HUES48 (cell line): ENCODE measurements at regions not wholly inside any gene's neighbourhood (a gene's known extent, or its start where the extent isn't known, plus 50 kb on each side); places are given as distances from the start of the nearest gene placed in this dataset.

Source experiments
- H3K27ac ChIP-seq: one replicate; pipeline ENCODE4 v1.7.0; 2013; ENCODE audit warnings: low read depth, low read length, inconsistent platforms
- H3K27me3 ChIP-seq: 2 replicates; pipeline ENCODE4 v1.6.1; 2013; ENCODE audit warnings: mild to moderate bottlenecking, low read length; ENCODE audit not compliant: control insufficient read depth, insufficient read depth
- H3K36me3 ChIP-seq: 2 replicates; pipeline ENCODE4 v1.6.1; 2013; ENCODE audit warnings: low read length; ENCODE audit not compliant: control insufficient read depth, insufficient read depth
- H3K4me1 ChIP-seq: 2 replicates; pipeline ENCODE4 v1.6.1; 2013; ENCODE audit warnings: mild to moderate bottlenecking, low read length; ENCODE audit not compliant: control insufficient read depth, insufficient read depth
- H3K4me3 ChIP-seq: 2 replicates; pipeline ENCODE4 v1.5.1; 2013; ENCODE audit warnings: mild to moderate bottlenecking, low read depth, low read length
- H3K9ac ChIP-seq: 2 replicates; pipeline ENCODE4 v1.6.1; 2013; ENCODE audit warnings: mild to moderate bottlenecking, low read depth, low read length, moderate library complexity
- H3K9me3 ChIP-seq: 2 replicates; pipeline ENCODE4 v1.6.1; 2013; ENCODE audit warnings: low read length; ENCODE audit not compliant: control insufficient read depth, insufficient read depth

DNA sequence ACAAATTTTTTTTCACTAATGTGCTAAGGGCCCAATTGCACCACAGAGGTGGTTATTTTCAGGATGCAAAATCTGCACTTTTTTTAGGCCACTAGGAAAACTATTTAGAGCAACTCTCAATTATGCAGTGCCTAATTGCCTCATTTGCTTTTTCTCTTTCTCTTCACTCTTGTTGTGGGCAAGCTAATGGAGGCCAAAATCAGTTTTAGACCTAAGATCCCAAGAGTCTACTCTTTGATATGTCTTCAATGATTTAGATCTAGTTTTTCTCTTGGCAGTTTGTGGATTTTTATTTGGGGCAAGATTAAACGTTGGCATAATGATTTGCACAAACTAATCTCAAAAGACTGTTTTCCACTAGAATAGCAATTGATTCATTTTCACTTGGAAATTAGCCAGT lies 1996.9 kb downstream of the LRRC4C start:
- no peak overlapping the region for H3K9ac ChIP-seq
- H3K36me3 ChIP-seq, result no peaks in the 10 kb centered on the region
- no peaks in the 10 kb centered on the region for H3K27me3 ChIP-seq
- no peaks in the 10 kb centered on the region for H3K4me1 ChIP-seq
- H3K4me3 ChIP-seq, result no peak overlapping the region
- H3K9me3 ChIP-seq, result no peaks in the 10 kb centered on the region
- no peak overlapping the region for H3K27ac ChIP-seq

DNA sequence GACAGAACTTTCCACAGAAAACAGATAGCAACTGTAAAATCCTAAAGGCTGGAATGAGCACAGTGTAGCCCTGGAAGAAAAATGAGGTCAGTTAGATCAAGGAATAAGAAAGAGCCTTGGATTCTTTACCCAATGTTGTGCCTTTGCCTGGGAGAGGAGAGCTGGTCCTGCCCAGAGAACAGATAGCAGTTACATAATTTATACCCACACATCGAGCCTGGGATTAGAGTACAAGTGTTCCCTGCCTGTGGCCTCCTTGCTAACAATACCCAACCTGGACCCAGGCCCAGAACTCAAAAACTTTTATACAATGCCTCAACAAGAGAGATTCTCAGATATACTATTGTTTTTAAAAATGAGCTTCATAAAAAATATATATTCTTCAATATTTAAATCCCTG lies 1998.4 kb downstream of the LRRC4C start:
- H3K4me1 ChIP-seq, result no peaks in the 10 kb centered on the region
- no peak overlapping the region for H3K4me3 ChIP-seq
- no peaks in the 10 kb centered on the region for H3K27me3 ChIP-seq
- no peak overlapping the region for H3K27ac ChIP-seq
- no peak overlapping the region for H3K9ac ChIP-seq
- H3K9me3 ChIP-seq, result no peaks in the 10 kb centered on the region
- no peaks in the 10 kb centered on the region for H3K36me3 ChIP-seq

DNA sequence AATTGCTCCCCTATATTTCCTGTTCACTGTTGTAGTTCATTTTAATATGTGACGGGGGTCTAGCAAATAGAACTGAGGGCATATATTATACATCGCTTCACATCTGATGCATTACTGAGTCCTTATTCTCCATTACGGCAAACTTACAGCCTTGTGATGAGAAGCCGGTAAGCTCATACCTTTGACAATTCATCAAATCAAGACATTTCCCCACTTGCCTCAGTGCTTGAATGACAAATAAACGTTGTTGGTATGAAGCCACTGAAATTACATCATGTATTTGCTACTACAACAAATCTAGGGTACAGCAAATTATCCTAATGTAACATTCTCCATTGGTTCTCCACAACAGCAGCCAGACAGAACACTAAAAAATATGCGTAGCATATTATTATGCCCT lies 1999.8 kb downstream of the LRRC4C start:
- Histone ChIP-seq H3K9me3 (no peaks in the 10 kb centered on the region), H3K36me3 (no peaks in the 10 kb centered on the region), H3K27ac (no peak overlapping the region), H3K4me3 (no peak overlapping the region), H3K4me1 (no peaks in the 10 kb centered on the region), H3K27me3 (no peaks in the 10 kb centered on the region), H3K9ac (no peak overlapping the region)

DNA sequence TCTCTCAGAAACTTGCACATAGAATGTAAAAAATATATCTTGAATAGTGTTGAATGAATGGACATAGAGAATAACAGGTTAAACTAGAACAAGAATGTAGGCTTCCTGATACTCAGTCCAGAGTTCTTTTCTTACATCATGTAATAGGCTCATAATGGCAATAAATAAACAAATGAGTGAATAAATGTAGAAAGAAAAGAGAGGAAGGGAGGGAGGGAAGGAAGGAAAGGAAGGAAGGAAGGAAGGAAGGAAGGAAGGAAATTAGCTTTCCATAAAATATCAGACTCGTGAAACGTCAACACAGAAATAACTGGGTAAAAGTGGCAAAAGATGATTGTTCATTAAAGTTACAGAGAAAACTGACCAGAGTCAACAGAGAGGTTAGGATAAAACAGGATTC lies 2001.0 kb downstream of the LRRC4C start:
- Histone ChIP-seq H3K27me3 (no peaks in the 10 kb centered on the region), H3K4me1 (no peaks in the 10 kb centered on the region), H3K27ac (no peak overlapping the region), H3K9ac (no peak overlapping the region), H3K9me3 (no peaks in the 10 kb centered on the region), H3K36me3 (no peaks in the 10 kb centered on the region), H3K4me3 (no peak overlapping the region)

DNA sequence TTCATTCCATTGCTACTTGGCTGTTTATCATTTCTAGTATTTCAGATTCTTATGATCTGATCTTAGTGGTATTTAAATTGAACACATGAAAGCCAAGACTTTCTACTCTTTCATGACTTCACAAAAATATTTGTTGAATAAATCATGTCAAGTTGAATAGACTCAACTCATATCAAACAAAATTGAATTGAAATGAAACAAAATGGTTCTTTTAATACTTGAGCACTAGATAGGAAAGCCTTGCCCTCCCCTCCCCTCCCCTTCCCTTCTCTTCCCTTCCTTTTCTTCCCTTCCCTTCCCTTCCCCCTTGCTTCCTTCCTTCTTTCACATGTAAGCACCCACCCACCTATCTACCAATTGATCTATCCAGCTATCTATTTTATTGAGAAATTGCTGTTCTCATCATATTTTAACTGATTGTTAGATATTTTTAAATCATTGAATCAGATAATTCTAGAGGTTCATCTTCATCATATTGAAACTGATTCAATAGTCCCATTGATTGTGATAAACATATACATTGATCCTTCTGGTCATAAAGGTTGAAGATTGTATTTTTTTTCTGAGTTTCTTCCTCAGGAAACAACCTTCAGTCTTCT lies 2015.9 kb downstream of the LRRC4C start:
- no peak overlapping the region for H3K27ac ChIP-seq
- H3K4me3 ChIP-seq, result no peak overlapping the region
- H3K36me3 ChIP-seq, result no peaks in the 10 kb centered on the region
- no peaks in the 10 kb centered on the region; the same call in 1 of the 2 replicates for H3K9me3 ChIP-seq
- no peaks in the 10 kb centered on the region for H3K4me1 ChIP-seq
- no peak overlapping the region for H3K9ac ChIP-seq
- H3K27me3 ChIP-seq, result no peaks in the 10 kb centered on the region

DNA sequence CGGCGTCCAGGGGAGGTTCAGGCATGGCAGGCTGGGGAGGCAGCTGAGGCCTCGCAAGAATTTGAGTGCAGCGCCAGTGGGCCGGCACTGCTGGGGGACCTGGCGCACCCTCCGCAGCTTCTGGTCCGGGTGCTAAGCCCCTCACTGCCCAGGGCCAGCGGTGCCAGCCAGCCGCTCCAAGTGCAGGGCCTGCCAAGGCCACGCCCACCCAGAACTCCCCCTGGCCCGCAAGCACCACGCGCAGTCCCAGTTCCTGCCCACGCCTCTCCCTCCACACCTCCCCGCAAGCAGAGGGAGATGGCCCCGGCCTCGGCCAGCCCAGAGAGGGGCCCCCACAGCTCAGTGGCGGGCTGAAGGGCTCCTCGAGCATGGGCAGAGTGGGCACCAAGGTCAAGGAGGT lies 2017.3 kb downstream of the LRRC4C start:
- Histone ChIP-seq H3K9ac (no peak overlapping the region), H3K4me1 (peaks cover 8% of the 10 kb centered on the region), H3K4me3 (no peak overlapping the region), H3K36me3 (no peaks in the 10 kb centered on the region), H3K27ac (no peak overlapping the region), H3K27me3 (no peaks in the 10 kb centered on the region), H3K9me3 (no peaks in the 10 kb centered on the region; the same call in 1 of the 2 replicates)

DNA sequence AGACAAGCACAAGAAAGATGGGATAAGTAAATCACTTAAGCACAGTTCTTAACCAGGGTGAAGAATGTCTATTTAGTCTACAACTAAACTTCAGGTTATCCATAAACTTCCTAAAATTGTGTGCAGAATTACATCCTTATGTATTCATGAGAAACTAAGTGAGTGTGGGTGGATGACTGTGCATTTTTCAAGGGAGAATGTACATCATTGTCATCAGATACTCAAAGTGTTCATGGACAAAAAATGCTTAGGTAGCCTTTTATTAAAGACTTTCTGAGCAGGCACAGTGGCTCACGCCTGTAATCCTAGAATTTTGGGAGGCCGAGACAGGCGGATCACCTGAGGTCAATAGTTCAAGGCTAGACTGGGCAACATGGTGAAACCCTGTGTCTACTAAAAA lies 2023.8 kb downstream of the LRRC4C start:
- H3K27ac ChIP-seq, result no peak overlapping the region
- no peaks in the 10 kb centered on the region for H3K36me3 ChIP-seq
- peaks cover 9% of the 10 kb centered on the region for H3K4me1 ChIP-seq
- no peak overlapping the region for H3K9ac ChIP-seq
- no peak overlapping the region for H3K4me3 ChIP-seq
- no peaks in the 10 kb centered on the region for H3K9me3 ChIP-seq
- no peaks in the 10 kb centered on the region for H3K27me3 ChIP-seq

DNA sequence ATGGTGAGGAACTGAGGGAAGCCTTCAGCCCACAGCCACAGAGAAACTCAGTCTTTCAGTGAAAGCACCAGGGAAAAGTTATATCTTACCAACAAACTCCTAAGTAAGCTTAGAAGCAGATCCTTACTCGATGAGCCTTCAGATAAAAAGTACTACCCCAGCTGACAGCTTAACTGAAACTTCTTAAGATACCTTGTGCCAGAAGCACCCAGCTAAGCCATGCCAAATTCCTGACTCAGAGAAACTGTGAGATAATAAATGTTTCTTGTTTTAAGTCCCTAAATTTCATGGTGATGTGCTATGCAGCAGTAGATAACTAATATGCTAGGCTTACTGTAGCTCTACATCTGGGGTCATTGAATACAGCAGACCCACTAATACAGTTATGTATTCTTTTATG lies 2025.0 kb downstream of the LRRC4C start:
- Histone ChIP-seq H3K4me3 (no peak overlapping the region), H3K27me3 (no peaks in the 10 kb centered on the region), H3K9me3 (no peaks in the 10 kb centered on the region), H3K9ac (no peak overlapping the region), H3K36me3 (no peaks in the 10 kb centered on the region), H3K4me1 (peaks cover 9% of the 10 kb centered on the region), H3K27ac (no peak overlapping the region)

DNA sequence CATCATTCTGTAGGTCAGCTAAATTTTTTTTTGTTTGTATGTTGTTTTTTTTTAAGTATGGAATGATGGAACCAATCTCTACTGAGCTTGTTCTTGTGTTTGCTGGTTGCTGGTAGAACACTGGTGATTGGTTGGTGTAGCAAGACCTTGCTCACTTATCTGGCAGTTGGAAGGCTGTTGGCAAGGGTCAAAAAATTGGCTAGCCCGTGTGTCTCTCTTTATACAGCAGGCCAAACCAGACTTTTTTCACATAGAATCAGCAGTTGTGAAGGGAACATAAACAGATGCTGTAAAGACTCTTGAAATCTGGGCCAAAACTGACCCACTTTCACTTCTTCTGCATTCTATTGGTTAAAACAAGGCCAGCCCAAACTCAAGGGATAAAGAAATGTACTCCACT lies 2026.5 kb downstream of the LRRC4C start:
- Histone ChIP-seq H3K9ac (no peak overlapping the region), H3K27me3 (no peaks in the 10 kb centered on the region), H3K9me3 (no peaks in the 10 kb centered on the region), H3K36me3 (no peaks in the 10 kb centered on the region), H3K4me3 (no peak overlapping the region), H3K4me1 (peaks cover 9% of the 10 kb centered on the region), H3K27ac (no peak overlapping the region)

DNA sequence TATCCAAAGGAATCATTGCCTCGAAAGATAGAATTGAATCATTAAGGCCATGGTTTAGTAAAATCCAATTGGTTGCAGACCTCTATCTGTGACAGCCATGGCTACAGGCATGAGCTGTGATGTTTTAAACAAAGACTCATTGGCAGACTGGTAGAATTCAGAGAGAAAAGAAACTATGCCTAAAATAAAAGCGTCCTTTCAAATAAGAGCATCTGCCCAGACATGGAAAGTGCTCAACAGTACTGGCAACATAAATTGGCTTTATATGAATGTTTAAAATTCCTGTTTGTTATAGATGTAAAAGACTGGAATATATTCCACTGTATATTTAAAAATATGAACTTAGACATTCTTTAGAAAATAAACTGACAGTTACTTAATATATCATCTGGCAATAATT lies 2034.2 kb downstream of the LRRC4C start:
- H3K36me3 ChIP-seq, result no peaks in the 10 kb centered on the region
- H3K4me1 ChIP-seq, result no peaks in the 10 kb centered on the region
- no peaks in the 10 kb centered on the region for H3K27me3 ChIP-seq
- H3K27ac ChIP-seq, result no peak overlapping the region
- no peak overlapping the region for H3K4me3 ChIP-seq
- H3K9me3 ChIP-seq, result no peaks in the 10 kb centered on the region
- H3K9ac ChIP-seq, result no peak overlapping the region

DNA sequence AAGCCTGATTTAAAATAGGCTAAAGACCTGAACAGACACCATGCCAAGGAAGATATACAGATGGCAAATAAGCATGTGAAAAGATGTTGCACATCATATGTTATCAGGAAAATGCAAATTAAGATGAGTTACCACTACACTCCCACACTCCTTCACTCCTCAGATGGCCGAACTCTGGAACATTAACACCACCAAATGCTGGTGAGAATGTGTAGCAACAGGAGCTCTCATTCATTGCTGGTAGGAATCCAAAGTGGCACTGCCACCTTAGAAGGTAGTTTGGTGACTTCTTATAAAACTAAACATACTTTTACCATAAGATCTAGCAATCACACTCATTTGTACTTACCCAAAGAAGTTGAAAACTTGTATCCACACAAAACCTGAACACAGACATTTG lies 2047.3 kb downstream of the LRRC4C start:
- Histone ChIP-seq H3K27me3 (no peaks in the 10 kb centered on the region), H3K4me1 (no peaks in the 10 kb centered on the region), H3K4me3 (no peak overlapping the region)

DNA sequence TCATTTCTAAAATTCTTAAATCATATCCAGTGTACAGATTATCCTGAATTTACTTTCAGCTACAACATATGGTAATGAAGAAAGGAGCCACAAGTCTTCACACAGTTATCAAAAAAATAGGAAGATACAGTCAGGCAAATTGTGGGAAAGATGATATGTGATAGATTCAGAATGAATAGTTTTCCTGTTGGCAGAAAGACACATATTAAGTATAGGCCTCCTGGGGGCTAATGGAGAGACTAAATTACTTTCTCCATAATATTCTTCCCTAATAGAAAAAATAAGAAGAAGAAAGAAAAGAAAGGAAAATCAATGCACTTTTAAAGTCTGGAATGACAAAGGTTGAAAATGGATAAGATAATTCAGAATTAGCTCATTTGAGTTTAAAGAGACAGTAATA lies 2073.5 kb downstream of the LRRC4C start:
- Histone ChIP-seq H3K4me3 (no peak overlapping the region), H3K4me1 (no peaks in the 10 kb centered on the region), H3K27ac (no peak overlapping the region)

More for the DNA sequence above, 2047.3 kb downstream of the LRRC4C start:
- no peaks in the 10 kb centered on the region for H3K36me3 ChIP-seq
- no peak overlapping the region for H3K27ac ChIP-seq
- H3K9ac ChIP-seq, result no peak overlapping the region
- peaks cover 9% of the 10 kb centered on the region for H3K9me3 ChIP-seq

More for the DNA sequence above, 2073.5 kb downstream of the LRRC4C start:
- H3K36me3 ChIP-seq, result no peaks in the 10 kb centered on the region
- no peak overlapping the region for H3K9ac ChIP-seq
- no peaks in the 10 kb centered on the region for H3K27me3 ChIP-seq
- peaks cover 8% of the 10 kb centered on the region; the same call in 1 of the 2 replicates for H3K9me3 ChIP-seq
